ENCODE measurements at regions not wholly inside any gene's neighbourhood (a gene's known extent, or its start where the extent isn't known, plus 50 kb on each side); places are given as distances from the start of the nearest gene placed in this dataset.

- TF ChIP-seq PATZ1 (tag by site-specific recombination; IDR thresholded peaks at IDR 0.05) (no peak), ZNF391 (tag by site-specific recombination; IDR thresholded peaks at IDR 0.05; ENCODE audit: borderline replicate concordance, low read depth) (no peak), ZNF184 (tag by site-specific recombination; IDR thresholded peaks at IDR 0.05) (no peak)
- TF ChIP-seq, protein P1, sequence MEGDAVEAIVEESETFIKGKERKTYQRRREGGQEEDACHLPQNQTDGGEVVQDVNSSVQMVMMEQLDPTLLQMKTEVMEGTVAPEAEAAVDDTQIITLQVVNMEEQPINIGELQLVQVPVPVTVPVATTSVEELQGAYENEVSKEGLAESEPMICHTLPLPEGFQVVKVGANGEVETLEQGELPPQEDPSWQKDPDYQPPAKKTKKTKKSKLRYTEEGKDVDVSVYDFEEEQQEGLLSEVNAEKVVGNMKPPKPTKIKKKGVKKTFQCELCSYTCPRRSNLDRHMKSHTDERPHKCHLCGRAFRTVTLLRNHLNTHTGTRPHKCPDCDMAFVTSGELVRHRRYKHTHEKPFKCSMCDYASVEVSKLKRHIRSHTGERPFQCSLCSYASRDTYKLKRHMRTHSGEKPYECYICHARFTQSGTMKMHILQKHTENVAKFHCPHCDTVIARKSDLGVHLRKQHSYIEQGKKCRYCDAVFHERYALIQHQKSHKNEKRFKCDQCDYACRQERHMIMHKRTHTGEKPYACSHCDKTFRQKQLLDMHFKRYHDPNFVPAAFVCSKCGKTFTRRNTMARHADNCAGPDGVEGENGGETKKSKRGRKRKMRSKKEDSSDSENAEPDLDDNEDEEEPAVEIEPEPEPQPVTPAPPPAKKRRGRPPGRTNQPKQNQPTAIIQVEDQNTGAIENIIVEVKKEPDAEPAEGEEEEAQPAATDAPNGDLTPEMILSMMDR (tag by site-specific recombination; IDR thresholded peaks at IDR 0.05), result no peak
Observed at GRCh38 chr2:139872032-139872431, 1091.8 kb upstream of the NXPH2 start.

DNA sequence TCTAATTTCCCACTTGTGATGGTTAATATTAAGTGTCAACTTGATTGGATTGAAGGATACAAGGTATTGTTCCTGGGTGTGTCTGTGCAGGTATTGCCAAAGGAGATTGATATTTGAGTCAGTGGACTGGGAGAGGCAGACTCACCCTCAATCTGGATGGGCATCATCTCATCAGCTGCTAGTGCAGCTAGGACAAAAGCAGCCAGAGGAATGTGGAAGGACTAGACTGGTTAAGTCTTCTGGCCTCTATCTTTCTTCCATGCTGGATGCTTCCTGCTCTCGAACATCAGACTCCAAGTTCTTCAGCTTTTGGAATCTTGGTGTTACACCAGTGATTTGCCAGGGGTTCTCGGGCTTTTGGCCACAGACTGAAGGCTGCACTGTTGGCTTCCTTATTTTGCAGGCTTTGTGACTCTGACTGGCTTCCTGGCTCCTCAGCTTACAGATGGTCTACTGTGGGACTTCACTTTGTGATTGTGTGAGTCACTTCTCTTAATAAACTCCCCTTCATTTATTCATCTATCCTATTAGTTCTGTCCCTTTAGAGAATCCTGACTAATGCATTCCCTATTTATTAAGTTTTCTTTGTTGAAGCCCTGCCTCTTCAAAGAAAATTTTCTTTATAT is 1087.5 kb upstream of the NXPH2 start:
- Histone ChIP-seq H3K4me1 (ENCODE audit: control insufficient read depth, insufficient read depth, low read length) (no peaks in the 10 kb centered on the region), H3K4me3 (ENCODE audit: low read depth, low read length) (no peak overlapping the region), H3K27ac (ENCODE audit: extremely low read depth, low read depth, low read length) (no peak overlapping the region), H3K36me3 (ENCODE audit: control insufficient read depth in 2 of 2, insufficient read depth in 1 of 2, low read length in 2 of 2) (no peaks in the 10 kb centered on the region), H3K9me3 (ENCODE audit: control insufficient read depth, insufficient read depth, low read depth, low read length) (no peaks in the 10 kb centered on the region)
- ChIA-PET POLR2A (no interaction called here), CTCF (no interaction called here)
- TF ChIP-seq ZNF2 (tag by site-specific recombination; IDR thresholded peaks at IDR 0.05) (no peak), ZNF664 (tag by site-specific recombination; IDR thresholded peaks at IDR 0.05) (no peak), ZBTB17 (tag by site-specific recombination; IDR thresholded peaks at IDR 0.05) (no peak), GLI4 (tag by site-specific recombination; IDR thresholded peaks at IDR 0.05) (no peak)
- TF ChIP-seq, protein P2, sequence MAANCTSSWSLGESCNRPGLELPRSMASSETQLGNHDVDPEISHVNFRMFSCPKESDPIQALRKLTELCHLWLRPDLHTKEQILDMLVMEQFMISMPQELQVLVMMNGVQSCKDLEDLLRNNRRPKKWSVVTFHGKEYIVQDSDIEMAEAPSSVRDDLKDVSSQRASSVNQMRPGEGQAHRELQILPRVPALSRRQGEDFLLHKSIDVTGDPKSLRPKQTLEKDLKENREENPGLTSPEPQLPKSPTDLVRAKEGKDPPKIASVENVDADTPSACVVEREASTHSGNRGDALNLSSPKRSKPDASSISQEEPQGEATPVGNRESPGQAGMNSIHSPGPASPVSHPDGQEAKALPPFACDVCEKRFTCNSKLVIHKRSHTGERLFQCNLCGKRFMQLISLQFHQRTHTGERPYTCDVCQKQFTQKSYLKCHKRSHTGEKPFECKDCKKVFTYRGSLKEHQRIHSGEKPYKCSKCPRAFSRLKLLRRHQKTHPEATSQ (tag by site-specific recombination; IDR thresholded peaks at IDR 0.05), result no peak
- TF ChIP-seq, protein P3, sequence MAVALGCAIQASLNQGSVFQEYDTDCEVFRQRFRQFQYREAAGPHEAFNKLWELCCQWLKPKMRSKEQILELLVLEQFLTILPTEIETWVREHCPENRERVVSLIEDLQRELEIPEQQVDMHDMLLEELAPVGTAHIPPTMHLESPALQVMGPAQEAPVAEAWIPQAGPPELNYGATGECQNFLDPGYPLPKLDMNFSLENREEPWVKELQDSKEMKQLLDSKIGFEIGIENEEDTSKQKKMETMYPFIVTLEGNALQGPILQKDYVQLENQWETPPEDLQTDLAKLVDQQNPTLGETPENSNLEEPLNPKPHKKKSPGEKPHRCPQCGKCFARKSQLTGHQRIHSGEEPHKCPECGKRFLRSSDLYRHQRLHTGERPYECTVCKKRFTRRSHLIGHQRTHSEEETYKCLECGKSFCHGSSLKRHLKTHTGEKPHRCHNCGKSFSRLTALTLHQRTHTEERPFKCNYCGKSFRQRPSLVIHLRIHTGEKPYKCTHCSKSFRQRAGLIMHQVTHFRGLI (tag by site-specific recombination; IDR thresholded peaks at IDR 0.05), result no peak

More at GRCh38 chr2:139872032-139872431, 1091.8 kb upstream of the NXPH2 start:
- POLR2A ChIA-PET, result no interaction called here
- CTCF ChIA-PET, result interaction anchor here (0.7 kb wide), 1 partner anchor 60 kb away, joined by 4 read pairs; no protein-coding TSS in a partner anchor
- H3K27ac ChIP-seq (ENCODE audit: extremely low read depth, low read depth, low read length), result no peak overlapping the region
- H3K4me1 ChIP-seq (ENCODE audit: control insufficient read depth, insufficient read depth, low read length), result no peaks in the 10 kb centered on the region
- H3K36me3 ChIP-seq (ENCODE audit: control insufficient read depth in 2 of 2, insufficient read depth in 1 of 2, low read length in 2 of 2), result no peaks in the 10 kb centered on the region
- no peak overlapping the region for H3K4me3 ChIP-seq (ENCODE audit: low read depth, low read length)
- no peaks in the 10 kb centered on the region for H3K9me3 ChIP-seq (ENCODE audit: control insufficient read depth, insufficient read depth, low read depth, low read length)

DNA sequence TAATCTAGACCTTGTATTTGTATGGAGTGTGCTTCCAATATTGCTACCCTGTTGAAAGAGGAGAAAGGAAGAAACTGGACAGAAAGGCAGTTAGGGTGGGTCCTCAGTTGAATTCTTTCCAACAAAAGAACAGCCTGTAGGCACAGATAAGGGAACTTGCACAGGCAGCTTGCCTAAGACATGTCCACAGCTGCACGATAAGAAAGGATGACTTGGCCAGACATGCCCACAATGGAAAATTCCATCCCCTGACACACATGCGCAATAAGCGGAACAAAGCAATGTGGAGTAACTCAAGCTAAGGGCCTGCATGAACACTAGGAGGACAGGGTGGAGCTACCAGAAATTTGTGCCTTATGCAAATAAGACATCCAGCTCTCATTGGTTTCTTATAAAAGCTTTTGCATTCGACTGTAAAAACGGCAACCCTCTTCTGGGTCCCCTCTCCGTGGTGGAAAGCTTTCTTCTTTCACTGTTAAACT is 1084.7 kb upstream of the NXPH2 start:
- ChIA-PET POLR2A (no interaction called here), CTCF (no interaction called here)
- no peaks in the 10 kb centered on the region for H3K9me3 ChIP-seq (ENCODE audit: control insufficient read depth, insufficient read depth, low read depth, low read length)
- no peak overlapping the region for H3K27ac ChIP-seq (ENCODE audit: extremely low read depth, low read depth, low read length)
- H3K4me1 ChIP-seq (ENCODE audit: control insufficient read depth, insufficient read depth, low read length), result no peaks in the 10 kb centered on the region
- H3K36me3 ChIP-seq (ENCODE audit: control insufficient read depth in 2 of 2, insufficient read depth in 1 of 2, low read length in 2 of 2), result no peaks in the 10 kb centered on the region
- no peak overlapping the region for H3K4me3 ChIP-seq (ENCODE audit: low read depth, low read length)
- no peak for TF ChIP-seq ZNF174 (tag by site-specific recombination; IDR thresholded peaks at IDR 0.05)
- no peak for TF ChIP-seq ZNF660 (tag by site-specific recombination; IDR thresholded peaks at IDR 0.05)
- TF ChIP-seq ZNF24 (tag by site-specific recombination; IDR thresholded peaks at IDR 0.05), result no peak
- no peak for TF ChIP-seq ZNF184 (tag by site-specific recombination; IDR thresholded peaks at IDR 0.05)
- TF ChIP-seq ZSCAN30 (tag by site-specific recombination; IDR thresholded peaks at IDR 0.05), result no peak
- no peak for TF ChIP-seq WT1 (tag by site-specific recombination; IDR thresholded peaks at IDR 0.05)
- TF ChIP-seq ZNF202 (tag by site-specific recombination; IDR thresholded peaks at IDR 0.05; ENCODE audit: borderline replicate concordance), result no peak
- no peak for TF ChIP-seq ZNF600 (tag by site-specific recombination; IDR thresholded peaks at IDR 0.05)
- TF ChIP-seq, protein P4, sequence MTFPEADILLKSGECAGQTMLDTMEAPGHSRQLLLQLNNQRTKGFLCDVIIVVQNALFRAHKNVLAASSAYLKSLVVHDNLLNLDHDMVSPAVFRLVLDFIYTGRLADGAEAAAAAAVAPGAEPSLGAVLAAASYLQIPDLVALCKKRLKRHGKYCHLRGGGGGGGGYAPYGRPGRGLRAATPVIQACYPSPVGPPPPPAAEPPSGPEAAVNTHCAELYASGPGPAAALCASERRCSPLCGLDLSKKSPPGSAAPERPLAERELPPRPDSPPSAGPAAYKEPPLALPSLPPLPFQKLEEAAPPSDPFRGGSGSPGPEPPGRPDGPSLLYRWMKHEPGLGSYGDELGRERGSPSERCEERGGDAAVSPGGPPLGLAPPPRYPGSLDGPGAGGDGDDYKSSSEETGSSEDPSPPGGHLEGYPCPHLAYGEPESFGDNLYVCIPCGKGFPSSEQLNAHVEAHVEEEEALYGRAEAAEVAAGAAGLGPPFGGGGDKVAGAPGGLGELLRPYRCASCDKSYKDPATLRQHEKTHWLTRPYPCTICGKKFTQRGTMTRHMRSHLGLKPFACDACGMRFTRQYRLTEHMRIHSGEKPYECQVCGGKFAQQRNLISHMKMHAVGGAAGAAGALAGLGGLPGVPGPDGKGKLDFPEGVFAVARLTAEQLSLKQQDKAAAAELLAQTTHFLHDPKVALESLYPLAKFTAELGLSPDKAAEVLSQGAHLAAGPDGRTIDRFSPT (tag by site-specific recombination; IDR thresholded peaks at IDR 0.05), result no peak
- TF ChIP-seq, protein P5, sequence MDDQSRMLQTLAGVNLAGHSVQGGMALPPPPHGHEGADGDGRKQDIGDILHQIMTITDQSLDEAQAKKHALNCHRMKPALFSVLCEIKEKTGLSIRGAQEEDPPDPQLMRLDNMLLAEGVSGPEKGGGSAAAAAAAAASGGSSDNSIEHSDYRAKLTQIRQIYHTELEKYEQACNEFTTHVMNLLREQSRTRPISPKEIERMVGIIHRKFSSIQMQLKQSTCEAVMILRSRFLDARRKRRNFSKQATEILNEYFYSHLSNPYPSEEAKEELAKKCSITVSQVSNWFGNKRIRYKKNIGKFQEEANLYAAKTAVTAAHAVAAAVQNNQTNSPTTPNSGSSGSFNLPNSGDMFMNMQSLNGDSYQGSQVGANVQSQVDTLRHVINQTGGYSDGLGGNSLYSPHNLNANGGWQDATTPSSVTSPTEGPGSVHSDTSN (CRISPR knock-in tag; IDR thresholded peaks at IDR 0.05), result no peak
- no peak for TF ChIP-seq KLF10 (tag by site-specific recombination; IDR thresholded peaks at IDR 0.05)
- TF ChIP-seq KLF9 (tag by site-specific recombination; IDR thresholded peaks at IDR 0.05; ENCODE audit: low read depth), result no peak
